Cardiac muscle cell (in vitro differentiated cells and primary cell): ENCODE measurements at regions not wholly inside any gene's neighbourhood (a gene's known extent, or its start where the extent isn't known, plus 50 kb on each side); places are given as distances from the start of the nearest gene placed in this dataset.

ENCODE experiments used
- DNase-seq, 2 donors: peaks; one replicate each; pipeline versions ENCODE4 v3.0.0 to v3.0.0-alpha.2; 2010 to 2017; ENCODE audit warnings: low read depth in 1 of 2, low spot score in 1 of 2
- H3K27ac ChIP-seq: fragments of 200-600 bp; sonication (generic); 2 replicates; pipeline ENCODE4 v1.5.1; 2016
- H3K27me3 ChIP-seq: fragments of 200-600 bp; sonication (generic); 2 replicates; pipeline ENCODE4 v1.6.0; 2016; ENCODE audit warnings: control low read depth
- H3K36me3 ChIP-seq: fragments of 200-600 bp; sonication (generic); 2 replicates; pipeline ENCODE4 v1.5.1; 2016; ENCODE audit warnings: control low read depth
- H3K4me1 ChIP-seq: fragments of 200-600 bp; sonication (generic); 2 replicates; pipeline ENCODE4 v1.8.1; 2017; ENCODE audit warnings: low read depth, mild to moderate bottlenecking, mixed run types
- H3K4me3 ChIP-seq: fragments of 200-600 bp; sonication (generic); 2 replicates; pipeline ENCODE4 v1.5.1; 2016; ENCODE audit warnings: mild to moderate bottlenecking
- H3K9me3 ChIP-seq: fragments of 200-600 bp; sonication (generic); 2 replicates; pipeline ENCODE4 v1.5.1; 2017; ENCODE audit warnings: low read depth, mild to moderate bottlenecking, control low read depth
- TF ChIP-seq, protein P1 (sequence below): IDR thresholded peaks from 2 replicates; pipeline ENCODE4 v1.5.1; 2012; ENCODE audit warnings: low read depth, mild to moderate bottlenecking, low read length

GRCh38 chr3:72591522-72592421 is 256.5 kb downstream of the SHQ1 start:
- Histone ChIP-seq H3K27ac (peak overlapping the region; percentile 95), H3K4me3 (no peak overlapping the region), H3K36me3 (no peaks in the 10 kb centered on the region), H3K27me3 (no peaks in the 10 kb centered on the region), H3K4me1 (peaks cover 33% of the 10 kb centered on the region), H3K9me3 (no peaks in the 10 kb centered on the region)
- peak; percentile 54 to 84 for DNase-seq
- TF ChIP-seq, protein P1, sequence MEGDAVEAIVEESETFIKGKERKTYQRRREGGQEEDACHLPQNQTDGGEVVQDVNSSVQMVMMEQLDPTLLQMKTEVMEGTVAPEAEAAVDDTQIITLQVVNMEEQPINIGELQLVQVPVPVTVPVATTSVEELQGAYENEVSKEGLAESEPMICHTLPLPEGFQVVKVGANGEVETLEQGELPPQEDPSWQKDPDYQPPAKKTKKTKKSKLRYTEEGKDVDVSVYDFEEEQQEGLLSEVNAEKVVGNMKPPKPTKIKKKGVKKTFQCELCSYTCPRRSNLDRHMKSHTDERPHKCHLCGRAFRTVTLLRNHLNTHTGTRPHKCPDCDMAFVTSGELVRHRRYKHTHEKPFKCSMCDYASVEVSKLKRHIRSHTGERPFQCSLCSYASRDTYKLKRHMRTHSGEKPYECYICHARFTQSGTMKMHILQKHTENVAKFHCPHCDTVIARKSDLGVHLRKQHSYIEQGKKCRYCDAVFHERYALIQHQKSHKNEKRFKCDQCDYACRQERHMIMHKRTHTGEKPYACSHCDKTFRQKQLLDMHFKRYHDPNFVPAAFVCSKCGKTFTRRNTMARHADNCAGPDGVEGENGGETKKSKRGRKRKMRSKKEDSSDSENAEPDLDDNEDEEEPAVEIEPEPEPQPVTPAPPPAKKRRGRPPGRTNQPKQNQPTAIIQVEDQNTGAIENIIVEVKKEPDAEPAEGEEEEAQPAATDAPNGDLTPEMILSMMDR = no peak

GRCh38 chr3:72590732-72591221 is 257.5 kb downstream of the SHQ1 start:
- Histone ChIP-seq H3K9me3 (no peaks in the 10 kb centered on the region), H3K4me3 (no peak overlapping the region), H3K36me3 (no peaks in the 10 kb centered on the region), H3K27ac (peak overlapping the region; percentile 95), H3K27me3 (no peaks in the 10 kb centered on the region), H3K4me1 (peaks cover 33% of the 10 kb centered on the region)
- TF ChIP-seq, protein P1 = no peak
- peak in 1 of 2 donors; percentile 84 for DNase-seq

DNA sequence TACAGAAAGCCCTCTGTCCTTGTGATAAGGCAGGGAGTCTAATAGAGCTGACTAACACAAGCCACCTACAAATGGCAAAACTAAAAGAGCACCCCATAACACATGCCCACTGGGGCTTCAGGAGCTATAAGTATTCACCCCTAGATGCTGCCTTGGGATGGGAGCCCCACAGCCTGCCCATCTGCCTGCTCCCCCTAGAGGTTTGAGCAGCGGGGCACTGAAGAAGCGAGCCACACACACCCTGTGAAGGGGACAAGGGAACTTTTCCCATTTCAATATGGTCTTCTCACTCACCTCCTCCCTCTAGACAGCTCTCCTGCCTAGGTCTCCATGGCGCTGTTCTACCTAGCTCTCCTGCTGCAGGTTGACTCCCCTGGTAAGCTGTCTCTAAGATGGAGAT is 261.0 kb downstream of the SHQ1 start:
- H3K9me3 ChIP-seq = no peaks in the 10 kb centered on the region
- no peaks in the 10 kb centered on the region for H3K27me3 ChIP-seq
- no peak for DNase-seq
- H3K4me1 ChIP-seq = peaks cover 28% of the 10 kb centered on the region
- TF ChIP-seq, protein P1 = no peak
- no peak overlapping the region for H3K4me3 ChIP-seq
- no peak overlapping the region for H3K27ac ChIP-seq
- no peaks in the 10 kb centered on the region for H3K36me3 ChIP-seq

DNA sequence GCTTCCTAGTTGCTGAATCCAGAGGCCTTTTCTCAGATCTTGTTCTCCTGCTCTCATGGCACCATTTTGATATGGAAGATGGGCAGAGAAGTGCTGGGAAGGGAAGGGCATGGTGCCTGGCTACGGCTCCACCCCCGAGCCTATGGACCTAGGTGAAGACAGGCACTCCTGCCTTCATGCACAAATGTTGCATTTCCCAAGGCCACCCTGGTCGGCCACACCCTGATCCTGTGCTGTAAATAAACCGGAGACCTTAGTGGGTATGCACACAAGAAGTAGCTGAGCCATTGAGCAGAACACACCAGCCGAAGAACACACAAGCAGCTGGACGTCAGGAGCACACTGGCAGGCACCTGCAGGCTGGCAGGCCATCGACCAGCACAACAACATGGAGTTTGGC is 261.6 kb downstream of the SHQ1 start:
- Histone ChIP-seq H3K4me3 (no peak overlapping the region), H3K4me1 (peaks cover 22% of the 10 kb centered on the region), H3K36me3 (no peaks in the 10 kb centered on the region), H3K27ac (no peak overlapping the region), H3K27me3 (no peaks in the 10 kb centered on the region), H3K9me3 (no peaks in the 10 kb centered on the region)
- TF ChIP-seq, protein P1 = no peak
- no peak for DNase-seq

DNA sequence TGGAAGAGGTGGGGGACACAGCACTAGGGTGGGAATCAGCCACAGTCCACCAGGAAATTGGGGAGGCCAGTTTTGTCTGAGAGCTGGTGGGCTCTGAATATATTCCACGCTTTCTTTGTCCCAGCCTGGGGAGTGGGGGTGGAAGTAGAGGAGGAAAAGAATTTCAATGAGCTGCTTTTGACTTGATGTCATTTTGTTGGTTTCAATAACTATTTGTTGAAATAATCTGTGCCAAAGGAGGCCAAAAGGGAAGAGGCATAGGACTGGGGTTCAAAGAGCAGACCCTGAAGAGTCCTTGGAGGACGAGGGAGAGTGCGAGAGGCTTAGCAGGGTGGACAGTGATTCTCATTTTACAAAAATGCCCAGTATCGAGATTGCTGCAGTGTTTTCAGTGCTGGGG is 262.3 kb downstream of the SHQ1 start:
- Histone ChIP-seq H3K27me3 (no peaks in the 10 kb centered on the region), H3K27ac (no peak overlapping the region), H3K4me3 (no peak overlapping the region), H3K9me3 (no peaks in the 10 kb centered on the region), H3K36me3 (no peaks in the 10 kb centered on the region), H3K4me1 (peaks cover 15% of the 10 kb centered on the region)
- TF ChIP-seq, protein P1 = no peak
- no peak for DNase-seq
